Neuronal stem cell (in vitro differentiated cells): ENCODE measurements at regions not wholly inside any gene's neighbourhood (a gene's known extent, or its start where the extent isn't known, plus 50 kb on each side); places are given as distances from the start of the nearest gene placed in this dataset.

ENCODE experiments used
- DNase-seq: peaks from one replicate; pipeline ENCODE4 v3.0.0-alpha.2; 2013; ENCODE audit warnings: low spot score
- H2AFZ ChIP-seq: one replicate; pipeline ENCODE4 v1.6.1; 2013; ENCODE audit warnings: mild to moderate bottlenecking, low read length, inconsistent platforms
- H2AK5ac ChIP-seq: 2 replicates; pipeline ENCODE4 v1.6.1; 2013; ENCODE audit warnings: low read depth, mild to moderate bottlenecking, inconsistent platforms, low read length, moderate library complexity, mixed read lengths
- H2BK120ac ChIP-seq: 2 replicates; pipeline ENCODE4 v1.6.1; 2013; ENCODE audit warnings: low read depth, mild to moderate bottlenecking, inconsistent platforms, low read length, moderate library complexity, mixed read lengths
- H2BK12ac ChIP-seq: one replicate; pipeline ENCODE4 v1.6.1; 2013; ENCODE audit warnings: low read length, inconsistent platforms
- H2BK15ac ChIP-seq: 2 replicates; pipeline ENCODE4 v1.6.1; 2013; ENCODE audit warnings: mild to moderate bottlenecking, low read length, inconsistent platforms, mixed read lengths
- H2BK5ac ChIP-seq: one replicate; pipeline ENCODE4 v1.6.1; 2013; ENCODE audit warnings: inconsistent platforms, mild to moderate bottlenecking, low read length, moderate library complexity
- H3K14ac ChIP-seq: one replicate; pipeline ENCODE4 v1.6.1; 2013; ENCODE audit warnings: low read length, inconsistent platforms
- H3K18ac ChIP-seq: 2 replicates; pipeline ENCODE4 v1.6.1; 2013; ENCODE audit warnings: low read length, inconsistent platforms
- H3K23ac ChIP-seq: 2 replicates; pipeline ENCODE4 v1.6.1; 2013; ENCODE audit warnings: low read depth, mild to moderate bottlenecking, mixed read lengths, low read length, inconsistent platforms; ENCODE audit not compliant: poor library complexity
- H3K27ac ChIP-seq: replicated peaks from 3 replicates; pipeline ENCODE4 v1.5.1; 2013; ENCODE audit warnings: low read length, inconsistent platforms
- H3K27me3 ChIP-seq, 3 experiments: 2 replicates each; pipeline ENCODE4 v1.6.1; 2013; ENCODE audit warnings: low read length in 3 of 3, mild to moderate bottlenecking in 2 of 3, inconsistent platforms in 1 of 3, low read depth in 1 of 3, mixed read lengths in 1 of 3, moderate library complexity in 1 of 3; ENCODE audit not compliant: control insufficient read depth in 3 of 3, insufficient read depth in 3 of 3
- H3K36me3 ChIP-seq, 2 donors: replicated peaks in 1 of 2; 2 replicates each; pipeline ENCODE4 v1.6.1; 2013; ENCODE audit warnings: low read length in 2 of 2; ENCODE audit not compliant: control insufficient read depth in 2 of 2, insufficient read depth in 2 of 2
- H3K4ac ChIP-seq: 2 replicates; pipeline ENCODE4 v1.6.1; 2013; ENCODE audit warnings: inconsistent platforms, mild to moderate bottlenecking, low read length, moderate library complexity
- H3K4me1 ChIP-seq, 2 donors: 1 replicate in 1 of 2; 2 replicates in 1 of 2; pipeline ENCODE4 v1.6.1; 2013; ENCODE audit warnings: low read length in 2 of 2, low read depth in 1 of 2; ENCODE audit not compliant: control insufficient read depth in 2 of 2, insufficient read depth in 1 of 2
- H3K4me2 ChIP-seq: one replicate; pipeline ENCODE4 v1.6.1; 2013; ENCODE audit warnings: mild to moderate bottlenecking, low read length, inconsistent platforms; ENCODE audit not compliant: insufficient read depth, poor library complexity, severe bottlenecking
- H3K4me3 ChIP-seq, 2 donors: 2 replicates each; pipeline ENCODE4 v1.5.1; 2013; ENCODE audit warnings: low read length in 2 of 2, mild to moderate bottlenecking in 2 of 2, inconsistent platforms in 1 of 2, moderate library complexity in 1 of 2
- H3K79me1 ChIP-seq: one replicate; pipeline ENCODE4 v1.6.1; 2013; ENCODE audit warnings: low read depth, mild to moderate bottlenecking, inconsistent platforms, low read length, moderate library complexity
- H3K9ac ChIP-seq: one replicate; pipeline ENCODE4 v1.6.1; 2013; ENCODE audit warnings: mild to moderate bottlenecking, low read depth, low read length, inconsistent platforms; ENCODE audit not compliant: poor library complexity
- H3K9me3 ChIP-seq, 2 donors: replicated peaks in 1 of 2; 2 replicates each; pipeline versions ENCODE3 to v1.6.1; 2013; ENCODE audit warnings: low read length in 2 of 2, mild to moderate bottlenecking in 2 of 2, inconsistent platforms in 1 of 2, low read depth in 1 of 2, mixed read lengths in 1 of 2, moderate library complexity in 1 of 2; ENCODE audit not compliant: control insufficient read depth in 2 of 2, insufficient read depth in 1 of 2
- H4K8ac ChIP-seq: one replicate; pipeline ENCODE4 v1.6.1; 2013; ENCODE audit warnings: low read depth, mild to moderate bottlenecking, inconsistent platforms, low read length, moderate library complexity
- H4K91ac ChIP-seq: one replicate; pipeline ENCODE4 v1.6.1; 2013; ENCODE audit warnings: low read length, low read depth, mild to moderate bottlenecking, inconsistent platforms; ENCODE audit not compliant: poor library complexity
- WGBS, 2 donors: extraction: QIAGEN DNeasy Blood & Tissue Kit; methylation state at CpG; one replicate each; pipeline ENCODE4 v1.1.7; 2013; ENCODE audit warnings: missing lambda C conversion rate in 2 of 2, mixed read lengths in 1 of 2; ENCODE audit not compliant: insufficient read length in 2 of 2, insufficient replicate concordance in 1 of 2; ENCODE audit errors: extremely low coverage in 2 of 2; 5-methylcytosine and 5-hydroxymethylcytosine counted together

GRCh38 chr14:105843444-105844046, 317.2 kb downstream of the TMEM121 start:
- H3K18ac ChIP-seq: no peak overlapping the region

GRCh38 chr14:105844047-105844630, 317.8 kb downstream of the TMEM121 start:
- Histone ChIP-seq H3K36me3 (no peaks in the 10 kb centered on the region), H3K9me3 (peaks cover 0 to 67% of the 10 kb centered on the region in 2 donors), H3K4me3 (peak overlapping the region in 1 of 2 donors; percentile 51), H2AK5ac (no peak overlapping the region), H3K9ac (no peak overlapping the region), H3K4ac (no peak overlapping the region), H2BK15ac (no peak overlapping the region), H4K8ac (no peak overlapping the region), H4K91ac (no peak overlapping the region), H2BK5ac (no peak overlapping the region), H3K27ac (no peak overlapping the region), H3K27me3 (peaks cover 0 to 50% (median 0%) of the 10 kb centered on the region in 3 experiments), H3K18ac (no peak overlapping the region), H2BK120ac (no peak overlapping the region), H3K4me1 (no peaks in the 10 kb centered on the region), H3K4me2 (no peak overlapping the region), H3K23ac (no peak overlapping the region), H3K14ac (no peak overlapping the region), H3K79me1 (no peaks in the 10 kb centered on the region), H2AFZ (no peak overlapping the region), H2BK12ac (no peak overlapping the region)
- no peak for DNase-seq
- no CpG with 5 or more reads among the region's 16 CpGs for WGBS, 2 donors

More at GRCh38 chr14:105843444-105844046, 317.2 kb downstream of the TMEM121 start:
- Histone ChIP-seq H2BK15ac (no peak overlapping the region), H3K23ac (no peak overlapping the region), H3K4me2 (no peak overlapping the region), H3K36me3 (no peaks in the 10 kb centered on the region), H2BK5ac (no peak overlapping the region), H3K14ac (no peak overlapping the region), H3K79me1 (no peaks in the 10 kb centered on the region), H4K8ac (no peak overlapping the region), H4K91ac (no peak overlapping the region), H2BK12ac (no peak overlapping the region), H3K27ac (no peak overlapping the region), H2BK120ac (no peak overlapping the region), H3K9me3 (peaks cover 0 to 72% of the 10 kb centered on the region in 2 donors), H2AK5ac (no peak overlapping the region), H3K4ac (no peak overlapping the region), H3K27me3 (peaks cover 0 to 51% (median 0%) of the 10 kb centered on the region in 3 experiments), H3K4me3 (peak overlapping the region in 1 of 2 donors; percentile 51), H3K4me1 (no peaks in the 10 kb centered on the region), H2AFZ (no peak overlapping the region), H3K9ac (no peak overlapping the region)
- no peak for DNase-seq
- no CpG with 5 or more reads among the region's 13 CpGs for WGBS, 2 donors

GRCh38 chr14:105844810-105845724, 318.7 kb downstream of the TMEM121 start:
- Histone ChIP-seq H2BK15ac (no peak overlapping the region), H3K27me3 (peaks cover 0 to 50% (median 0%) of the 10 kb centered on the region in 3 experiments), H4K91ac (no peak overlapping the region), H3K36me3 (no peaks in the 10 kb centered on the region), H3K4me3 (no peak overlapping the region), H3K4me1 (no peaks in the 10 kb centered on the region), H3K9me3 (peaks cover 0 to 61% of the 10 kb centered on the region in 2 donors), H3K4me2 (no peak overlapping the region), H2AFZ (no peak overlapping the region), H4K8ac (no peak overlapping the region), H2BK12ac (no peak overlapping the region), H2BK120ac (no peak overlapping the region), H3K14ac (no peak overlapping the region), H3K18ac (no peak overlapping the region), H3K27ac (no peak overlapping the region), H3K4ac (no peak overlapping the region), H3K79me1 (no peaks in the 10 kb centered on the region), H3K9ac (no peak overlapping the region), H2BK5ac (no peak overlapping the region), H2AK5ac (no peak overlapping the region), H3K23ac (no peak overlapping the region)
- DNase-seq: no peak
- no CpG with 5 or more reads among the region's 18 CpGs for WGBS, 2 donors
